Mesothelial cell of epicardium (in vitro differentiated cells): ENCODE measurements at regions not wholly inside any gene's neighbourhood (a gene's known extent, or its start where the extent isn't known, plus 50 kb on each side); places are given as distances from the start of the nearest gene placed in this dataset.

Experiments
- DNase-seq, 2 experiments: peaks; one replicate each; pipeline ENCODE4 v3.0.0; 2021; ENCODE audit warnings: low spot score in 2 of 2; ENCODE audit not compliant: unreplicated experiment in 2 of 2
- H3K27ac Mint-ChIP-seq: 2 replicates; pipeline ENCODE4 v1.8.0; 2021; ENCODE audit warnings: mixed read lengths
- H3K27me3 Mint-ChIP-seq: 2 replicates; pipeline ENCODE4 v1.8.0; 2021; ENCODE audit warnings: low read depth, mixed read lengths
- H3K36me3 Mint-ChIP-seq: 2 replicates; pipeline ENCODE4 v1.8.0; 2021; ENCODE audit warnings: mixed read lengths
- H3K4me1 Mint-ChIP-seq: 2 replicates; pipeline ENCODE4 v1.8.0; 2021; ENCODE audit warnings: mixed read lengths
- H3K4me3 Mint-ChIP-seq: 2 replicates; pipeline ENCODE4 v1.8.0; 2021; ENCODE audit warnings: mild to moderate bottlenecking, moderate library complexity, mixed read lengths
- H3K9me3 Mint-ChIP-seq: 2 replicates; pipeline ENCODE4 v1.8.0; 2021; ENCODE audit warnings: mixed read lengths
- TF ChIP-seq, protein P1 (sequence below): fragments of 200-600 bp; sonication (generic); IDR thresholded peaks from one replicate; pipeline ENCODE4 v1.5.0; 2021; ENCODE audit warnings: antibody characterized with exemption; ENCODE audit not compliant: unreplicated experiment

DNA sequence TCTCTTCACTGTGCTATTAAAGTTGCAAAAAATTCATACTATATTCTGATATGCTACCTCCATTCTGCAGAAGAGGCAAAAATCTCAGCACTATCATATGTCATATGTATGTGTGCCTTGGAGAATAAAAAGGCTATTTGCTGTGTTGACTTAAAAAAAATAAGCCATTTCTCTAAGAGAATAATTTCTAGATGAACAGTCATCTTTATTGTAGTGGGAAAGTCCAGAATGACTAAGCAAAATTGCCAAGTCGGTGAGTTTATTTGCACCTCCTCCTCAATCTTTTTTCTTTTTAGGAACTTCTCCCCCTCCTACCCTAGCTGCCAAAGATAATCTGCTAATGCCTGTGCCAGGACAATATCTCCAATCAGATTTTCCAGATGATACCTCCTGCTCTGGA lies 353.8 kb upstream of the FAR2 start:
- Mint-ChIP-seq H3K27me3 (no peaks in the 10 kb centered on the region), H3K36me3 (no peaks in the 10 kb centered on the region), H3K9me3 (peaks cover 17% of the 10 kb centered on the region), H3K4me3 (no peak overlapping the region), H3K4me1 (peaks cover 11% of the 10 kb centered on the region), H3K27ac (no peak overlapping the region)
- TF ChIP-seq, protein P1, sequence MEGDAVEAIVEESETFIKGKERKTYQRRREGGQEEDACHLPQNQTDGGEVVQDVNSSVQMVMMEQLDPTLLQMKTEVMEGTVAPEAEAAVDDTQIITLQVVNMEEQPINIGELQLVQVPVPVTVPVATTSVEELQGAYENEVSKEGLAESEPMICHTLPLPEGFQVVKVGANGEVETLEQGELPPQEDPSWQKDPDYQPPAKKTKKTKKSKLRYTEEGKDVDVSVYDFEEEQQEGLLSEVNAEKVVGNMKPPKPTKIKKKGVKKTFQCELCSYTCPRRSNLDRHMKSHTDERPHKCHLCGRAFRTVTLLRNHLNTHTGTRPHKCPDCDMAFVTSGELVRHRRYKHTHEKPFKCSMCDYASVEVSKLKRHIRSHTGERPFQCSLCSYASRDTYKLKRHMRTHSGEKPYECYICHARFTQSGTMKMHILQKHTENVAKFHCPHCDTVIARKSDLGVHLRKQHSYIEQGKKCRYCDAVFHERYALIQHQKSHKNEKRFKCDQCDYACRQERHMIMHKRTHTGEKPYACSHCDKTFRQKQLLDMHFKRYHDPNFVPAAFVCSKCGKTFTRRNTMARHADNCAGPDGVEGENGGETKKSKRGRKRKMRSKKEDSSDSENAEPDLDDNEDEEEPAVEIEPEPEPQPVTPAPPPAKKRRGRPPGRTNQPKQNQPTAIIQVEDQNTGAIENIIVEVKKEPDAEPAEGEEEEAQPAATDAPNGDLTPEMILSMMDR: no peak
- DNase-seq: no peak

DNA sequence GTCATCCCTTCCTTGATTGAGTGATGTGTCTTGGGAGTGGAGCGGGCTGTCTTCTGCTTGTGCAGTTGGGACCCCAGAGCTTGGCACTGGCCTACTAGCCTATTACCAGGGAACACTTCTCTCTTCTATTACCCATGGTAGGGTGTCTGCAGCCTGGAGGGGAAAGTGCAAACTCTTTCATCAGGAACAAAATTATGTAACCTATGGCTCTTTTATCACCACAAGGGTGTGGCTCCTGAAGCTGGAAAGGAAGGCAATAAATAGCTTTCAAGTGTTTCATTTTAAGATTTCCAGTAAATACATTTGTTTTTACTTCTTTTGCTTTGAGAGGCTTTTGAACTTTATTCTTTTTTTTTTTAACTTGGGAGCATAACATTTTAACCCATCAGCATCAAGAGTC lies 349.7 kb upstream of the FAR2 start:
- DNase-seq: no peak
- TF ChIP-seq, protein P1: no peak
- Mint-ChIP-seq H3K36me3 (no peaks in the 10 kb centered on the region), H3K9me3 (peaks cover 12% of the 10 kb centered on the region), H3K4me1 (peaks cover 8% of the 10 kb centered on the region), H3K27ac (no peak overlapping the region), H3K27me3 (no peaks in the 10 kb centered on the region), H3K4me3 (no peak overlapping the region)

DNA sequence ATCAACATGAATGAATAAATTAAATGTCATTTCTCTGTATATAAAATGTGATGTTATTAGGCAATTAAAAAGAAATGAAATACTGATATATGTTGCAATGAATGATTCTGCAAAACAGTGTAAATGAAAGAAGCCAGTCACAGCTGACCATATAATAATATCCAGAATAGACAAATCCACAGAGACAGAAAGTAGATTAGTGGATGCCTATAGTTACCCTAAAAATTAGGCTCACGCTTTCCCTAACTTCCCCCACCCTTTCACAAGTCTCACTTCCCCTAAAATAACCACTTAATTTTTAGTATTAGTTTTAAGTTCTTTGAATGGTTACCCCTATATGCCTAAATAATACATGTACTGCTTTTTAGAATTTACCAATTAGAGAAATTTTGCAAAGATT lies 348.9 kb upstream of the FAR2 start:
- H3K9me3 Mint-ChIP-seq: peaks cover 12% of the 10 kb centered on the region
- H3K4me1 Mint-ChIP-seq: peaks cover 6% of the 10 kb centered on the region
- no peaks in the 10 kb centered on the region for H3K36me3 Mint-ChIP-seq
- TF ChIP-seq, protein P1: no peak
- DNase-seq: no peak
- no peak overlapping the region for H3K27ac Mint-ChIP-seq
- no peak overlapping the region for H3K4me3 Mint-ChIP-seq
- H3K27me3 Mint-ChIP-seq: no peaks in the 10 kb centered on the region

DNA sequence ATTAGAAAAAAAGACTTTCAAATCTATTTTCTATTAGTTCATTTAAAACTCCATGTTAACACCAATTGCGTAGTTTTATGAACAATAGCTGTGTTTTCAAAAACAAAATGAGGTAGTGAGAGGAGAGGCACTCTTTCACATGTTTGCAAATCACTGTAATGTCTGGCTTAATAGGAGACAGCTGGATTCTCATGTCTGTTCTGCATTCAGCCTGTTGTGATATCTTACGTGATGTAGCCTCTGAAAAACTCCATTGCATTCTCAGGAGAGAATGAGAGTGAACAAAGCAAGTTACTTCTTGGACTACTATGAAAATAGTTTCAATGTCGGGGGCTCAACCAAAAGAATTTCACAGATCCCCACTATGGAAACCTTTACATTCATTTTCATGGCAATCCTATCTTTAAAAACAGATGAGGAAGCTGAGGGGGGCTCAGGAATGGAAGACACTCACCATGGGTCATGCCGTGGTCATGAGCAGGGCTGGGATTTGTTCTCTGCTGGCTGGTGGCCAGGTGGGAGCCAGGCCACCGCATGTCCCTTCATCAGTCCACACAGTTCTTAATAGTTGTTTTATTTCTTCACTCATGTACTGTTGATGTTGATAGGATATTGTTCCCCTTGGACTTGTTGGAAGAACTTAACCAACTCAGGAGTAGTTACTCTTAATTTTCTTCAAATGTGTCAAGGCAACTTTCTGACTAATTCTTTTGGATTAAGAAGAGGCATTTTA lies 346.2 kb upstream of the FAR2 start:
- DNase-seq: no peak
- TF ChIP-seq, protein P1: no peak
- H3K27me3 Mint-ChIP-seq: no peaks in the 10 kb centered on the region
- H3K36me3 Mint-ChIP-seq: no peaks in the 10 kb centered on the region
- H3K4me1 Mint-ChIP-seq: peaks cover 6% of the 10 kb centered on the region
- H3K9me3 Mint-ChIP-seq: peaks cover under 1% of the 10 kb centered on the region
- no peak overlapping the region for H3K4me3 Mint-ChIP-seq
- H3K27ac Mint-ChIP-seq: no peak overlapping the region

DNA sequence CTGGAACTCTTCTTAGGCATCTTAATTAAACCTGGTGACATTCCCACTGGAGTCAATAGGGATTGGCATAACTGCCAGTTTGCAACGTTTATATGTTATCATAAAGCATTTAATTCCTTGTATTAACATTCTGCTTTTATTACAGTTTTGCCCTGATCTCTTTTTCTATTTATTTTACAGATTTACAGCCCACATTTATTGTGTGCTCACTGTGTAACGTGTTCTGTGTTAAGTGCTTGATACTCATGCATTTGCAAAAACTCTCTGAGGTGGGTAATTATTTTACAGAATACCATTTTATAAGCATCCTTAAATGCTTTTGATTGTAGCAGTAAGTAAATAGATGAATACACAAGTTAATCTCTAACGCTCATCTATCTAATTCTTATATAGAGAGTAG lies 341.5 kb upstream of the FAR2 start:
- H3K9me3 Mint-ChIP-seq: peaks cover 23% of the 10 kb centered on the region
- no peak overlapping the region for H3K27ac Mint-ChIP-seq
- no peak overlapping the region for H3K4me3 Mint-ChIP-seq
- peaks cover 6% of the 10 kb centered on the region for H3K4me1 Mint-ChIP-seq
- H3K27me3 Mint-ChIP-seq: no peaks in the 10 kb centered on the region
- DNase-seq: no peak
- TF ChIP-seq, protein P1: no peak
- peaks cover 5% of the 10 kb centered on the region for H3K36me3 Mint-ChIP-seq
